Gastroesophageal sphincter (tissue), 4 donors: ENCODE measurements at regions not wholly inside any gene's neighbourhood (a gene's known extent, or its start where the extent isn't known, plus 50 kb on each side); places are given as distances from the start of the nearest gene placed in this dataset.

Experiments used
- ATAC-seq: fragments of 150-250 bp; one replicate; pipeline ENCODE4 v1.9.1; 2016; ENCODE audit warnings: mild to moderate bottlenecking, moderate library complexity
- H3K27ac ChIP-seq, 4 donors: fragments of 200-600 bp; sonication (generic) in 3 of 4; 1 replicate in 3 of 4; 2 replicates in 1 of 4; pipeline ENCODE4 v1.5.1; 2016 to 2019
- H3K27me3 ChIP-seq: fragments of 200-600 bp; sonication (generic); one replicate; pipeline ENCODE4 v1.5.1; 2019
- H3K36me3 ChIP-seq, 2 donors: fragments of 200-600 bp; sonication (generic); one replicate each; pipeline ENCODE4 v1.5.1; 2019; ENCODE audit warnings: control low read depth in 1 of 2
- H3K4me1 ChIP-seq, 3 donors: fragments of 200-600 bp; sonication (generic); 1 replicate in 2 of 3; 2 replicates in 1 of 3; pipeline ENCODE4 v1.5.1; 2016 to 2019; ENCODE audit warnings: control low read depth in 2 of 3
- H3K4me3 ChIP-seq, 2 donors: fragments of 200-600 bp; sonication (generic); one replicate each; pipeline ENCODE4 v1.5.1; 2019; ENCODE audit warnings: mild to moderate bottlenecking in 1 of 2, moderate library complexity in 1 of 2
- H3K9me3 ChIP-seq, 3 donors: fragments of 200-600 bp; sonication (generic); one replicate each; pipeline ENCODE4 v1.5.1; 2017 to 2019; ENCODE audit warnings: control low read depth in 2 of 3
- EP300 ChIP-seq: sonication (generic); formaldehyde crosslinking; IDR thresholded peaks from one replicate; pipeline ENCODE4 v1.6.1; 2017; ENCODE audit warnings: antibody characterized with exemption, mild to moderate bottlenecking
- POLR2A ChIP-seq, 2 donors: fragments of 450-650 bp; IDR thresholded peaks; one replicate each; pipeline ENCODE4 v1.6.1; 2017; ENCODE audit warnings: antibody characterized with exemption in 2 of 2, mild to moderate bottlenecking in 2 of 2, moderate library complexity in 1 of 2
- POLR2AphosphoS5 ChIP-seq: sonication (generic); formaldehyde crosslinking; IDR thresholded peaks from one replicate; pipeline ENCODE4 v1.6.1; 2017; ENCODE audit warnings: antibody characterized with exemption
- WGBS, 2 donors: methylation state at CpG; one replicate each; pipeline ENCODE4 v1.1.5; 2018; ENCODE audit warnings: low coverage in 1 of 2; 5-methylcytosine and 5-hydroxymethylcytosine counted together
- TF ChIP-seq, protein P1 (sequence below), 4 experiments: fragments of 200-600 bp in 2 of 4; fragments of 450-650 bp in 2 of 4; sonication (generic) in 1 of 4; IDR thresholded peaks; one replicate each; pipeline ENCODE4 v1.5.1; 2017 to 2019; ENCODE audit warnings: antibody characterized with exemption in 4 of 4, mild to moderate bottlenecking in 2 of 4, moderate library complexity in 2 of 4

DNA sequence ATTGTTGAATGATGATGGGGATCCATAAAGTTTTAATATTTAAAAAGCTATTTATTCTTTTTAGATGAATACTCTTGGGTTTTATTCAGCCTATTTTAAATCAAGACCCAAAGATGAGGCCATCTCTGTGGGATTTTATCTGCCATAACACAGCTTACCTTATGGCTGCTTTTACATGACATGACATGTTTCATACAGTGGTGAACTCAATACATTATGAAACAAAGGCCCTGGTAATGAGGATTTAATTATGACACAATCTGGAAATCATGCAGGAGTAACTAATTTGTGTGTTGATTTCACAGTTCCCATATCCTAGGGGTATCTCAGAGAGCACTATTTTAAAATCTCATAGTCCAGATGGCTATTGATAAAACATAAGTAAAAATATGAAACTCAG is 661.8 kb upstream of the FZD8 start:
- no peaks in the 10 kb centered on the region for H3K36me3 ChIP-seq
- no peaks in the 10 kb centered on the region for H3K27me3 ChIP-seq
- no peak overlapping the region for H3K27ac ChIP-seq
- no peak for TF ChIP-seq EP300
- TF ChIP-seq POLR2A (IDR thresholded peaks at IDR 0.05): no peak
- TF ChIP-seq POLR2AphosphoS5: no peak
- TF ChIP-seq, protein P1, sequence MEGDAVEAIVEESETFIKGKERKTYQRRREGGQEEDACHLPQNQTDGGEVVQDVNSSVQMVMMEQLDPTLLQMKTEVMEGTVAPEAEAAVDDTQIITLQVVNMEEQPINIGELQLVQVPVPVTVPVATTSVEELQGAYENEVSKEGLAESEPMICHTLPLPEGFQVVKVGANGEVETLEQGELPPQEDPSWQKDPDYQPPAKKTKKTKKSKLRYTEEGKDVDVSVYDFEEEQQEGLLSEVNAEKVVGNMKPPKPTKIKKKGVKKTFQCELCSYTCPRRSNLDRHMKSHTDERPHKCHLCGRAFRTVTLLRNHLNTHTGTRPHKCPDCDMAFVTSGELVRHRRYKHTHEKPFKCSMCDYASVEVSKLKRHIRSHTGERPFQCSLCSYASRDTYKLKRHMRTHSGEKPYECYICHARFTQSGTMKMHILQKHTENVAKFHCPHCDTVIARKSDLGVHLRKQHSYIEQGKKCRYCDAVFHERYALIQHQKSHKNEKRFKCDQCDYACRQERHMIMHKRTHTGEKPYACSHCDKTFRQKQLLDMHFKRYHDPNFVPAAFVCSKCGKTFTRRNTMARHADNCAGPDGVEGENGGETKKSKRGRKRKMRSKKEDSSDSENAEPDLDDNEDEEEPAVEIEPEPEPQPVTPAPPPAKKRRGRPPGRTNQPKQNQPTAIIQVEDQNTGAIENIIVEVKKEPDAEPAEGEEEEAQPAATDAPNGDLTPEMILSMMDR (IDR thresholded peaks at IDR 0.05): no peak
- H3K4me3 ChIP-seq: no peak overlapping the region
- H3K4me1 ChIP-seq: no peaks in the 10 kb centered on the region
- ATAC-seq: no peak
- no peaks in the 10 kb centered on the region for H3K9me3 ChIP-seq

DNA sequence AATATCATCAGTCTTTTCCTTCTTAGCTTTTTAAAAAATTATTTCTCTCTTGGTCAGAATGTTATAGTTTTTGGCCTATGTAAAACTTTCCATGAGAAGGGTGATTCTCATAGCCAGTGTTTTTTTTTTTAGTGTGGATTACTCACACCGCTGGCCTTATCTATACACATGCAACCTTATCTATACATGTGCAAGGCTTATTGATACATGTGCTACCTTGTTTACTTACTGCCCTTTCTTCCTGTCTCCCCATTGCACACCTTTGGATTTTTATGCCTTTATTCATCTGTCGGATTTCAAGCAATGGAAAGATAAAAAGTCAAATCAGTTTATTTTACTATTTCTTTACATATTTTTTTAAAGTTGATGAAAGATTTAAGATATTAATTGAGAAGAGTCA is 660.0 kb upstream of the FZD8 start:
- H3K9me3 ChIP-seq: no peaks in the 10 kb centered on the region
- 75 to 100% methylated on average over 2 of the region's 2 CpGs for WGBS, 2 donors
- no peaks in the 10 kb centered on the region for H3K4me1 ChIP-seq
- no peak overlapping the region for H3K27ac ChIP-seq
- H3K4me3 ChIP-seq: no peak overlapping the region
- no peaks in the 10 kb centered on the region for H3K36me3 ChIP-seq
- TF ChIP-seq, protein P1 (IDR thresholded peaks at IDR 0.05): no peak
- TF ChIP-seq POLR2A (IDR thresholded peaks at IDR 0.05) (no peak), EP300 (no peak), POLR2AphosphoS5 (no peak)
- no peaks in the 10 kb centered on the region for H3K27me3 ChIP-seq
- no peak for ATAC-seq

DNA sequence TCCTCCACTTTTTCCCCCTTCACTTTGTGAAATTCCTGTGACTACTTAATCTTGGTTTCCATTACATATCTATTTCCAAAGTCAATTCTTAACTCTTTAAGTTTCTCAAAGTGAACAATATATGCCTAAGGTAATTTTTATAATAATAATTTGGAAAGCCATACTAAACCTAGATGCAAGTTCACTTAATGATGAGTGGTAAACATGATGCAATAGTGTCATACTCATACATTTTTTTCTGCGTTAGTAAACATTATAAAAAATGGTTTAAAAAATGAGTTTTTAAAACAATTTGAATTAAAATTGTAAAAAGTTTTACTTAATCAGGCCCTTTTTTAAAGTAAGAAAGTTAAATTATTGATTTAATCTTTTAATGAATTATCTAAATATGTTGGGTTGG is 659.4 kb upstream of the FZD8 start:
- Histone ChIP-seq H3K4me1 (no peaks in the 10 kb centered on the region), H3K36me3 (no peaks in the 10 kb centered on the region), H3K27ac (no peak overlapping the region), H3K4me3 (no peak overlapping the region), H3K27me3 (no peaks in the 10 kb centered on the region), H3K9me3 (no peaks in the 10 kb centered on the region)
- ATAC-seq: no peak
- TF ChIP-seq POLR2A (IDR thresholded peaks at IDR 0.05): no peak
- TF ChIP-seq, protein P1 (IDR thresholded peaks at IDR 0.05): no peak
- TF ChIP-seq POLR2AphosphoS5: no peak
- TF ChIP-seq EP300: no peak
- WGBS, 2 donors: 92 to 100% methylated on average over 1 of the region's 1 CpG

DNA sequence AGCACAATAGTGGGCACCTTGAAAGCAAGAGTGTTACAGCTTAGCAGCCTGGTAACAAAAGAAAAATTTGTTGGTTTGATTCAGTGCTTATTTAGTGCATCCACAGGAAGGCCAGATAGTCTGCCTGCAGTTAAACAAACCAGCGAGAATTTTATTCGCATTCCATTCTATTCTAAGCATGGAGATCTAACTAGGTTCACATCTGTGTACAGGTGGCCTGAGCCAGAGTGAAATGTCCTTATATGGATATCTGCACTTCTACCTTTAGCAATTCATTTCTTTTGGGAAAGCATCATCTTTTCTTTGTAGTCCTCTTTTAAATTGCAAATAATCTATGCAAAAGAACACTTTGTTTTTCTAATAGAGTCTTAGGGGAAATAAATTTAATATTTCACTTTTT is 659.0 kb upstream of the FZD8 start:
- TF ChIP-seq EP300 (no peak), POLR2AphosphoS5 (no peak), POLR2A (IDR thresholded peaks at IDR 0.05) (no peak)
- TF ChIP-seq, protein P1 (IDR thresholded peaks at IDR 0.05): no peak
- WGBS, 2 donors: 55 to 93% methylated on average over 2 of the region's 2 CpGs
- ATAC-seq: no peak
- Histone ChIP-seq H3K9me3 (no peaks in the 10 kb centered on the region), H3K36me3 (no peaks in the 10 kb centered on the region), H3K4me1 (no peaks in the 10 kb centered on the region), H3K27me3 (no peaks in the 10 kb centered on the region), H3K27ac (no peak overlapping the region), H3K4me3 (no peak overlapping the region)

DNA sequence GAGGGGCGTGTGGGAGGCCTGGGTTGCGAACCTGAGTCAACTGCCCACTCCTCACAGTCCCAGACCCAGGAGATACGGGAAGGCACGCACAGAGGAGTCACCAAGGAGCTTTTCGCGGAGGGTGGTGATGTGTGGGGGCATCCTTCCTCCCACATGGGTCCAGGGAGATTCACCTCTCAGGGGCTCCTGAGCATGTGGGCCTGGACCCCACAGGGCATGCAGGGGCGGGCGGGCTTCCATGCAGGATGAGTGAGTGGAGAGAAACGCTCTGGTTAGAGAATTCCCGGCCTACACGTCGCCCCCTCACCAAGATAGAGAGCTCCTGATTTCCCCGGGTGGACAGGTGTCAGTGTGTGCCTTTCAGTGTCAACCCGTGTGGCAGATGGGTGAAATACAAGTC is 641.7 kb upstream of the FZD8 start:
- no peaks in the 10 kb centered on the region for H3K27me3 ChIP-seq
- no peaks in the 10 kb centered on the region for H3K36me3 ChIP-seq
- no peaks in the 10 kb centered on the region for H3K4me1 ChIP-seq
- ATAC-seq: no peak
- TF ChIP-seq, protein P1 (IDR thresholded peaks at IDR 0.05): no peak
- TF ChIP-seq POLR2AphosphoS5 (no peak), EP300 (no peak), POLR2A (IDR thresholded peaks at IDR 0.05) (no peak)
- H3K27ac ChIP-seq: no peak overlapping the region
- H3K9me3 ChIP-seq: peaks cover 0 to 26% (median 0%) of the 10 kb centered on the region in 3 donors
- no peak overlapping the region for H3K4me3 ChIP-seq
- WGBS, 2 donors: 90 to 95% methylated on average over 6 to 7 of the region's 14 CpGs
